ENCODE measurements at regions not wholly inside any gene's neighbourhood (a gene's known extent, or its start where the extent isn't known, plus 50 kb on each side); places are given as distances from the start of the nearest gene placed in this dataset.
"Not testable (repeated sequence)": the region's sequence is repeated elsewhere in the genome, so short reads cannot be mapped to it uniquely, and the experiment has no call there.

- DNase-seq, result no peak
These were observed 222.8 kb upstream of the PIEZO2 start for GRCh38 chr18:11372163-11372562.

GRCh38 chr18:11369556-11369955 is 220.2 kb upstream of the PIEZO2 start:
- no peak for DNase-seq

- no peak for DNase-seq
These were observed 218.7 kb upstream of the PIEZO2 start for GRCh38 chr18:11368020-11368419.

GRCh38 chr18:11367351-11367750 is 218.0 kb upstream of the PIEZO2 start:
- DNase-seq, result no peak

- no peak for DNase-seq
These were observed 217.0 kb upstream of the PIEZO2 start for GRCh38 chr18:11366410-11366809.

- no peak for DNase-seq
These were observed 213.5 kb upstream of the PIEZO2 start for GRCh38 chr18:11362856-11363255.

- not testable (repeated sequence) for DNase-seq
These were observed 212.5 kb upstream of the PIEZO2 start for GRCh38 chr18:11361862-11362261.

GRCh38 chr18:11357678-11358077 is 208.3 kb upstream of the PIEZO2 start:
- peak in 1 of 2 experiments; percentile 38 for DNase-seq

GRCh38 chr18:11344576-11344975 is 195.2 kb upstream of the PIEZO2 start:
- DNase-seq, result not testable (repeated sequence)

- DNase-seq, result no peak
These were observed 193.7 kb upstream of the PIEZO2 start for GRCh38 chr18:11343096-11343495.

GRCh38 chr18:11342115-11342514 is 192.7 kb upstream of the PIEZO2 start:
- DNase-seq, result not testable (repeated sequence)

- no peak for DNase-seq
These were observed 189.9 kb upstream of the PIEZO2 start for GRCh38 chr18:11339188-11339775.

GRCh38 chr18:11336241-11336640 is 186.9 kb upstream of the PIEZO2 start:
- no peak for DNase-seq

GRCh38 chr18:11327391-11328009 is 178.1 kb upstream of the PIEZO2 start:
- no peak for DNase-seq

GRCh38 chr18:11324956-11325882 is 175.8 kb upstream of the PIEZO2 start:
- DNase-seq, result no peak

- no peak for DNase-seq
These were observed 175.1 kb upstream of the PIEZO2 start for GRCh38 chr18:11324510-11324909.

- no peak for DNase-seq
These were observed 174.0 kb upstream of the PIEZO2 start for GRCh38 chr18:11323359-11323819.

GRCh38 chr18:11322716-11323115 is 173.3 kb upstream of the PIEZO2 start:
- no peak for DNase-seq

- no peak for DNase-seq
These were observed 172.6 kb upstream of the PIEZO2 start for GRCh38 chr18:11322006-11322405.

GRCh38 chr18:11320986-11321385 is 171.6 kb upstream of the PIEZO2 start:
- no peak for DNase-seq

- DNase-seq, result no peak
These were observed 167.2 kb upstream of the PIEZO2 start for GRCh38 chr18:11316546-11316945.

- peak; percentile 3 to 4 for DNase-seq
These were observed 161.2 kb upstream of the PIEZO2 start for GRCh38 chr18:11310476-11311086.

- DNase-seq, result no peak
These were observed 159.8 kb upstream of the PIEZO2 start for GRCh38 chr18:11309172-11309571.
